ENCODE measurements at regions not wholly inside any gene's neighbourhood (a gene's known extent, or its start where the extent isn't known, plus 50 kb on each side); places are given as distances from the start of the nearest gene placed in this dataset.

DNA sequence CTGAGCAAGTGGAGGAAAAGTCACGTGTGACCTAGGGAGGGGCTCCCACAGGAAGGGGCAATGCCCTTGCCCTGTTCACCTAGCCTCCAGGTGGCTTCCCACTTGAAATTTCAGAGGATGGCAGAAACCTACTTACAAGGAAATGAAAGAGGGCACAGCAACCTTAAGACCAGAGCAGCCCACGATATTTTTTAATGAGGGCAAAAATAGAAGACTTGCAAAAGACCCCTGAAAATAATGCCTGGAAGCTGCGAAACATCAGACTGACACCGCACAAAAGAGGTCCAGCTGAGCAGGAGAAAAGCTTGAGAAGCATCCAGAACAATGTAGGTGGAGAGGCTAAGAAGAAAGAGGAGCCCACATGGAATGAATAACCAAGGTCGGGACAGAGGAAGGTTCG is 66.1 kb downstream of the KLF15 start:
- Histone ChIP-seq H3K9ac (ENCODE audit: low read length) (no peak overlapping the region), H3K27ac (ENCODE audit: low read length) (no peak overlapping the region), H4K20me1 (ENCODE audit: insufficient read depth) (no peaks in the 10 kb centered on the region), H3K4me3 (ENCODE audit: low read length) (no peak overlapping the region), H3K9me2 (ENCODE audit: insufficient read depth, low read length) (no peaks in the 10 kb centered on the region), H3K79me2 (replicated peaks; ENCODE audit: insufficient read depth, low read length) (no peaks in the 10 kb centered on the region), H3K9me3 (ENCODE audit: low read length) (no peaks in the 10 kb centered on the region), H3K4me2 (ENCODE audit: low read length) (no peak overlapping the region), H2AFZ (ENCODE audit: low read depth, low read length) (no peak overlapping the region), H3F3A (ENCODE audit: insufficient read depth, low read length, poor library complexity, severe bottlenecking) (no peaks in the 10 kb centered on the region), H3K27me3 (ENCODE audit: insufficient read depth, low read depth, low read length) (peaks cover 11% of the 10 kb centered on the region), H3K36me3 (ENCODE audit: insufficient read depth, low read length) (no peaks in the 10 kb centered on the region)
- no peak for TF ChIP-seq POLR2AphosphoS5 (IDR thresholded peaks at IDR 0.05)
- no peak for TF ChIP-seq TAF1 (IDR thresholded peaks at IDR 0.05; ENCODE audit: low read depth)
- TF ChIP-seq REST (IDR thresholded peaks at IDR 0.05; ENCODE audit: borderline replicate concordance): no peak
- no peak for TF ChIP-seq RAD21 (conservative IDR thresholded peaks at IDR 0.05)
- TF ChIP-seq SMC3 (conservative IDR thresholded peaks at IDR 0.05; ENCODE audit: poor library complexity): no peak
- TF ChIP-seq EP300 (conservative IDR thresholded peaks at IDR 0.05; ENCODE audit: poor library complexity, severe bottlenecking): no peak
- TF ChIP-seq, protein P1, sequence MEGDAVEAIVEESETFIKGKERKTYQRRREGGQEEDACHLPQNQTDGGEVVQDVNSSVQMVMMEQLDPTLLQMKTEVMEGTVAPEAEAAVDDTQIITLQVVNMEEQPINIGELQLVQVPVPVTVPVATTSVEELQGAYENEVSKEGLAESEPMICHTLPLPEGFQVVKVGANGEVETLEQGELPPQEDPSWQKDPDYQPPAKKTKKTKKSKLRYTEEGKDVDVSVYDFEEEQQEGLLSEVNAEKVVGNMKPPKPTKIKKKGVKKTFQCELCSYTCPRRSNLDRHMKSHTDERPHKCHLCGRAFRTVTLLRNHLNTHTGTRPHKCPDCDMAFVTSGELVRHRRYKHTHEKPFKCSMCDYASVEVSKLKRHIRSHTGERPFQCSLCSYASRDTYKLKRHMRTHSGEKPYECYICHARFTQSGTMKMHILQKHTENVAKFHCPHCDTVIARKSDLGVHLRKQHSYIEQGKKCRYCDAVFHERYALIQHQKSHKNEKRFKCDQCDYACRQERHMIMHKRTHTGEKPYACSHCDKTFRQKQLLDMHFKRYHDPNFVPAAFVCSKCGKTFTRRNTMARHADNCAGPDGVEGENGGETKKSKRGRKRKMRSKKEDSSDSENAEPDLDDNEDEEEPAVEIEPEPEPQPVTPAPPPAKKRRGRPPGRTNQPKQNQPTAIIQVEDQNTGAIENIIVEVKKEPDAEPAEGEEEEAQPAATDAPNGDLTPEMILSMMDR (IDR thresholded peaks at IDR 0.05; ENCODE audit: poor library complexity, severe bottlenecking): no peak
- no peak for TF ChIP-seq MXI1 (conservative IDR thresholded peaks at IDR 0.05; ENCODE audit: poor library complexity, severe bottlenecking)
- no peak for TF ChIP-seq EZH2 (IDR thresholded peaks at IDR 0.05; ENCODE audit: borderline replicate concordance, insufficient read depth, low read length, poor library complexity, severe bottlenecking)

DNA sequence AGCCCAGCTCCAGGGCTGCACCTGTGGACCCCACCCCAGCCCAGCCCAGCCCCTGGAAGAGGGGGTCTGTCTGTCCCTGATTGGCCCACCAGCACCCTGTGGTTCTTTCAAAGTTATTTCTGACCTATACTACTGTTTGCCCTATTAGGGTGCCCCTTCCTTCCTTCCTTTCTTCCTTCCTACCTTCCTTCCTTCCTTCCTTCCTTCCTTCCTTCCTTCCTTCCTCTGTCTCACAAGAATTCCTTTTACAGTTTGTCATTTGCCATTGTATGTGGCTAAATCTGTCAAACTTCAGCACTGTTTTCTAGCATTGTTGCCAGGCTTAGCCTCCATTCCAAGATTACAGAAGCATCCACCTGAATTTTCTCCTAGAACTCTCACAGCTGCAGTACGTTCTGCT is 66.9 kb downstream of the KLF15 start:
- no peak overlapping the region for H3K27ac ChIP-seq (ENCODE audit: low read length)
- peaks cover 11% of the 10 kb centered on the region for H3K27me3 ChIP-seq (ENCODE audit: insufficient read depth, low read depth, low read length)
- no peak overlapping the region for H3K4me2 ChIP-seq (ENCODE audit: low read length)
- no peaks in the 10 kb centered on the region for H3F3A ChIP-seq (ENCODE audit: insufficient read depth, low read length, poor library complexity, severe bottlenecking)
- H3K36me3 ChIP-seq (ENCODE audit: insufficient read depth, low read length): no peaks in the 10 kb centered on the region
- H3K9me2 ChIP-seq (ENCODE audit: insufficient read depth, low read length): no peaks in the 10 kb centered on the region
- no peak overlapping the region for H3K4me3 ChIP-seq (ENCODE audit: low read length)
- no peak for TF ChIP-seq EP300 (conservative IDR thresholded peaks at IDR 0.05; ENCODE audit: poor library complexity, severe bottlenecking)
- no peak for TF ChIP-seq EZH2 (IDR thresholded peaks at IDR 0.05; ENCODE audit: borderline replicate concordance, insufficient read depth, low read length, poor library complexity, severe bottlenecking)
- no peak for TF ChIP-seq TAF1 (IDR thresholded peaks at IDR 0.05; ENCODE audit: low read depth)
- no peak for TF ChIP-seq MXI1 (conservative IDR thresholded peaks at IDR 0.05; ENCODE audit: poor library complexity, severe bottlenecking)
- no peak for TF ChIP-seq SMC3 (conservative IDR thresholded peaks at IDR 0.05; ENCODE audit: poor library complexity)
- TF ChIP-seq RAD21 (conservative IDR thresholded peaks at IDR 0.05): no peak
- TF ChIP-seq, protein P1 (IDR thresholded peaks at IDR 0.05; ENCODE audit: poor library complexity, severe bottlenecking): no peak
- no peak for TF ChIP-seq REST (IDR thresholded peaks at IDR 0.05; ENCODE audit: borderline replicate concordance)
- no peak for TF ChIP-seq POLR2AphosphoS5 (IDR thresholded peaks at IDR 0.05)
- H3K79me2 ChIP-seq (replicated peaks; ENCODE audit: insufficient read depth, low read length): no peaks in the 10 kb centered on the region
- H2AFZ ChIP-seq (ENCODE audit: low read depth, low read length): no peak overlapping the region
- no peaks in the 10 kb centered on the region for H3K9me3 ChIP-seq (ENCODE audit: low read length)
- H3K9ac ChIP-seq (ENCODE audit: low read length): no peak overlapping the region
- H4K20me1 ChIP-seq (ENCODE audit: insufficient read depth): no peaks in the 10 kb centered on the region
